ENCODE measurements at regions not wholly inside any gene's neighbourhood (a gene's known extent, or its start where the extent isn't known, plus 50 kb on each side); places are given as distances from the start of the nearest gene placed in this dataset.
"Not testable (repeated sequence)": the region's sequence is repeated elsewhere in the genome, so short reads cannot be mapped to it uniquely, and the experiment has no call there.

DNA sequence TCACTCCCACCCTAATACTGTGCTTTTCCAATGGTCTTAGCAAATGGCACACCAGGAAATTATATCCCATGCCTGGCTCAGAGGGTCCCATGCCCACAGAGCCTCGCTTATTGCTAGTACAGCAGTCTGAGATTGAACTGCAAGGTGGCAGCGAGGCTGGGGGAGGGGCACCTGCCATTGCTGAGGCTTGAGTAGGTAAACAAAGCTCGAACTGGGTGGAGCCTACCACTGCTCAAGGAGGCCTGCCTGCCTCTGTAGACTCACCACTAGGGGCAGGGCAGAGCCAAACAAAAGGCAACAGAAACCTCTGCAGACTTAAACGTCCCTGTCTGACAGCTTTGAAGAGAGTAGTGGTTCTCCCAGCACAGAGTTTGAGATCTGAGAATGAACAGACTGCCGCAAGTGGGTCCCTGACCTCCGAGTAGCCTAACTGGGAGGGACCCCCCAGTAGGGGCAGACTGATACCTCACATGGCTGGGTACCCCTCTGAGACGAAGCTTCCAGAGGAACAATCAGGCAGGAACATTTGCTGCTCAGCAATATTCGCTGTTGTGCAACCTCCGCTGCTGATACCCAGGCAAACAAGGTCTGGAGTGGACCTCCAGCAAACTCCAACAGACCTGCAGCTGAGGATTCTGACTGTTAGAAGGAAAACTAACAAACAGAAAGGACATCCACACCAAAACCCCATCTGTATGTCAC, 150.7 kb upstream of the FOXA2 start:
- DNase-seq (ENCODE audit: low read depth, low spot score) = not testable (repeated sequence)

DNA sequence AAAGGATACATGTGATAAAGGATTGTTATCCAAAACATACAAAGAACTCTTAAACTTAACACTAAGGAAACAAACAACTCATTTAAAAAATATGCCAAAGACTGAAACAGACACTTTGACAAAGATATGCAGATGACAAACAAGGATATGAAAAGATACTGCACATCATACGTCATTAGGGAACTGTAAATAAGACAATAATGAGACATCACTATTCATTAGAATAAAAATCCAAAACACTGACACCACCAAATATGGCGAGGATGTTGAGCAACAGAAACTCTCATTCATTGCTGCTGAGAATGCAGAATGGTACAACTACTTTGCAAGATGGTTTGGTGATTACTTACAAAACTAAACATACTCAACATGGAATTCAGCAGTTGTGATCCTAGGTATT, 156.5 kb upstream of the FOXA2 start:
- no peak for DNase-seq (ENCODE audit: low read depth, low spot score)

DNA sequence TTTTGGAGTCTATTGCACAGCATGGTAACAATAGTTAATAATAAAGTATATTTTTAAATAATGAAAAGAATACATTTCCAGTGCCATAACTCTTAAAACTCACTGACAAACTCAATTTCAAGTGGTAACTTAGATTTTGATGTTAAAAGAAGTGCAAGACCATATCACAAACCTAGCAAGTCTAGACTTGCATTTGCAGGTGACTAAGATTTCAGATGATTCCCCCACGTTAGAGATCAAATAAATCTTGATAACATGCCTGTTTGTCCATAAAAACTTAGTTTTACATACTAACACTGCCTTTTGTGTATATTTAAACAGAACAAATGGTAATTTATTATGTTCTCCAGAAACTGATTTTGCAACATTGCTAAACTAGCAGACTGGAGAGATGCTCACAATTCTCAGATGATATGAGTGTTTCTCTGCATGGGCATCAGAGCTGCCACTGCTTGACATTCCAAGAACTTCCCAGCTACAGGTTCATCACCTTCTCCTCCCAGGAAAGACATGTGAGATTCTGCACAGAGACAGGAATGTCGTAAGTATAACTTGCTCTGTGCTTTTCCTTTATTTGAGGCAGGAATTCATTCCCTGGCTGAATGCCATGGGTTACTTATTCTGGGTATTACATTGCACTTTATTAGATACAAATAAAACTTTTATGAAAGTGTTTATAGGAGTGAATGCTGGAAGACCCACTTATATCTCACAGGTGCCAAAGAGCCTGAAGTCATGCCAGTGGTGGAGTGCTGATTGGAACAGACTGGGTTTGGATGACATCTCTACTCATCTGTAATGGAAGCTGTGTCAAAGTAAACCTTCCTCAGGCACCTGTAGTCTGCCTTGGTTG, 160.2 kb upstream of the FOXA2 start:
- no peak for DNase-seq (ENCODE audit: low read depth, low spot score)

DNA sequence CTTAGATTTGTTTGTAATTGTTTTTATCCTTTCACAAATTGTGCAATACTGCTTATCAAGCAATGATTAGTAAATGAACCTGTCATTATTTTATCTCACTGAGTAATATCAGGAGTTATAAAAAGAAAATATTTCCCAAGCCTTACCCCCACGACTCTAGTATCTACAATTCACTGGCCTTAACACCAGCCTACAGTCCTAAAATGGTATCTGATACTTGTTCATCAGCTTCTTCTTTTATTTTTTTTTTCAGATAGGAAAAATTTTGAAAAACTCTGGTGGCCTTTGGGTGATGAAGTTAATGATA, 160.8 kb upstream of the FOXA2 start:
- DNase-seq (ENCODE audit: low read depth, low spot score) = no peak

DNA sequence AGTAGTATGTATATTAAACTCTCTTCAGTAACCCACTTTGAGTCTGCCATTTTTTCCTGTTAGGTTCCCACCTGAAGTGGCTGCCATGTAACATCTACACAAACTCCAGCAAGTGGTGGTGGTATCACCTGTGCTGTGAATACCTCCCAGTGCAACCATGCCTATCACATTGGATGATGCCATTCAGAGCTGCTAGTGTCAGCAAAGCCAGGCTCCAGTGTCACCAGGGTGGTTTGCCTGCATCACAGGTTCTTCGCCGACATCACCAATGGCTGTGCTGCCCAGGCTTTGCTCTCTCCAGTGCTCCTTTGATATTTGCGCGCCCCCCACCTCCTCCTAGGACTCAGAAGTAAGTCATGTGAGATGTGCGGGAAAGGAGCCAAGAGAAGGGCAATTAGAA, 162.6 kb upstream of the FOXA2 start:
- no peak for DNase-seq (ENCODE audit: low read depth, low spot score)

DNA sequence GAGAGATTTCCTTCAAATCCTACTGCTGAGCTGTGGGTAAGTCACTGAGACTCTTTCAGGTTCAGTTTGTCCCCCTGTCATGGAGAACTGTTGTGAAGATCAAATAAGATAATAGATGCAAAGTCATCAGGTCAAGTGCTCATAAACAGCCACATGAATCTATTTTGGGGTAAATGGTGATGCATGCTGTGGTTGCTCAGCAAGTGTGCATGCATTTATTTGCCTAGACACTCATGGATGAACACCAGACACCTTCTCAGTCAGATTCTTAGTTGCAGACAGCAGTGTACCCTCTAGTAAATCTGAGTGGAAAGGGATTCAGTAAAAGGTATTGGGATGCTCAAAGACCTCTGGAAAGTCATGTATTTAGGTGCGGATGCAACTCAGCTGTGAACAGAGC, 168.0 kb upstream of the FOXA2 start:
- DNase-seq (ENCODE audit: low read depth, low spot score) = no peak

DNA sequence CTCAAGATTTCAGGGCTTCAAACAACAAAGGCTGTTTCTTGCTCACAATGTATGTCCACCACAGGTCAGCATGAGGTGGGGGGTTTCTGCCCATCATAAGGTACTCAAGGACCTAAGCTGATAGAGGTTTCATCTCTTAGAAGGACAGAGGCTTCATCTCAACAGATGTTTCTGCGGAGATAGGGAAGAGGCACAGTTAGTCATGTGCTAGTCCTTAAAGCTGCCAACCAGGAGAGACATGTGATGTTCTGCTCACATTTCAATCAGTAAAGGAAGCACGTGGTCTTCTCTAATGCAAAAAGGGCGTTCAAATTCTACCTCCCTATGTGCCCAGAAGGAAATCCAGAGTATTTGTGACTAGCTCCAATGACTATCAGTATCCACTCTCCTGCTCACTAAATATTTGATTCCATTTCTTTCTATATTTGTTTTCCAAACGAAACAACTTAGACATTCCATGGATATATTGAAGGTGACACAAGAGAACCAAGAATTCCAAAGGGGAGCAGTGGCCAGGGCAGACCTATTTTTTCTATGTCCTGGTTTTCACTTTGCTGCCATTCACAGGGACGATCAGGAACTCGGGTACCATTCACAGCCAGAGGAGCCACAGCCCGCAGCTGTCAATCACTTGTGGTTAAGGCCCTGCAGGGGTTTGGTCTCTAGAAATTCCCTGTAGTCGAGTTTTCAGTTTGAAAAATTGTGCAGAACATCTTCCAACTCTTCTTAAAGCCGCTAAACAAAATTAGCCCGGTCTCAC, 173.2 kb upstream of the FOXA2 start:
- no peak for DNase-seq (ENCODE audit: low read depth, low spot score)

DNA sequence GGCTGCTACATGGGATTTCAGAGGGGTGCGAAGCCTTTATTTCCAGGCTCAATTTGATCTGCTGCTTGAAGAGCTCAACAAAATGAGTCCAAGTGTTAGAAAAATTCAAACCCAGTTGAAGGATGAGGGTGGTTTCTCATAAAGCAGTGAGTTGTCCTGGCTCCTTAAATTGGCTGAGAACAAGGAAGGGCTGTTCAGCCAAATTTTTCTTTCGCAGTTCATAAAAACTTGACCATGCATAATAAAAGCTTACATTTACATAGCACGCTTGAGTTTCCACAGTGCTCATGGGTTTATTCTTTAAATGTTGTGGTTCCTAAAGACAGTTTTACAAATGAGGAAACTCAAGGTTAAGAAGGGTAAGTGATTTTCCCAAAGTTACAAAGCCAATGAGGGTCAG, 174.4 kb upstream of the FOXA2 start:
- DNase-seq (ENCODE audit: low read depth, low spot score) = no peak

DNA sequence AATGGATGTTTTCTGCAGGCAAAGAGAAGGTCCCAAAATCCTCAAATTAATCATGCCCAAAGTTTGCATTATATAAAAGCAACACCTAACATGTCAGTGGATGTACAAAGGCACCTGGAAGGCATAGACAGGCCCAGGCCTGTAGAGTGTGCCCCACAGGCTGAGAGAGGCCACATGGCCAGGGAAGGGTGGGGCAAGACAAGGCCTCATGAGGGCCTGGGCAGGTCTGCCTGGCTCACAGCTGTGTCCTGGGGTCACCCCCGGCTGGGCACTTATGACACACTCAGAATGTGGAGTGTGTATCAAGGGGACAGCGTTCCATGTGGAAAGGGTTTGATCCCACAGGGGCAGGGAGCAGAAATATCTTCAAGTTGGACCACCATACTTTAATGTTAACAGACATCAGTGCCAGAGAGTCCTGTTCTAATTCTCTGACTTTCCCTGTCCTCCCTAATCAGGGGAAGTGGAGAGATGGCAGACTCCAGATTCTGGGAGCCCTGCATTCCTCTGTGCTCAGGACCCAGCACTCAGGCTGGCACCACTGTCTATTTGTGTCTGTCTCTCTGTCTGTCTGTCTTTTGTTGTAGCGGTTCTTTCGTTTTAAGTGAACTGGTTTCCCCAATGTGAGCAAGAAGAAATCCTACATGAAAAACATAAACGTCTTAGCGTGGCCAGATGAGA, 178.3 kb upstream of the FOXA2 start:
- DNase-seq (ENCODE audit: low read depth, low spot score) = no peak

DNA sequence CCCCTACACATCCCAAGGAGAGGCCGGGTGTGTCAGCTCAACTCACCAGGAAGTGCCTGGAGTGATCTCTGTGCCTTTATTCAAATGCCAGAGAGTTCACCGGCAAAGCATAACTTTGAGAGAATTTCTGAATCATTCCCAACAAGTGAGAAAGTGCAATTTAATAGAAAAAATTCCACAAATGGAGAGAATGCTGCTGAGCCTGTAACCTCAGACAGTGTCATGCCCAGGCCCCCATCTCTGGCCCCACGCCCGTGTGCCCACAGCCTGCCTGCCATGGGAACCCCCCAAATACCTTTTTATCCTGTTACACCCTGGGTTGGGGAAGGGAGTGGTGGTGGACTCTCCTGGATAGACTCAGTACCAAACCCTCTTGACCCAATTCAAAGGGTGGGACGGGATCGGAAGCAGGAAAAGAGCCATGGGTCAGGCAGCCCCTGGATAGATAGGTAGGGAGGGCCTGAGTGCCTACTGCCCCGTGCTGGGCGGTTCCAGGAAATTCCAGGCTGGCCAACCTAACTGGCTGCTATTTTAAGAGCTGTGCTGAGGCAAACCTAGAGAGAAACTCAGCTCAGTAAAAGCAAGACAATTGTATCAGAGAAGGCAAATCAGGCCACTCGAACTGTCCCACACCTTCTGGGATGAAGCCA, 179.0 kb upstream of the FOXA2 start:
- no peak for DNase-seq (ENCODE audit: low read depth, low spot score)

DNA sequence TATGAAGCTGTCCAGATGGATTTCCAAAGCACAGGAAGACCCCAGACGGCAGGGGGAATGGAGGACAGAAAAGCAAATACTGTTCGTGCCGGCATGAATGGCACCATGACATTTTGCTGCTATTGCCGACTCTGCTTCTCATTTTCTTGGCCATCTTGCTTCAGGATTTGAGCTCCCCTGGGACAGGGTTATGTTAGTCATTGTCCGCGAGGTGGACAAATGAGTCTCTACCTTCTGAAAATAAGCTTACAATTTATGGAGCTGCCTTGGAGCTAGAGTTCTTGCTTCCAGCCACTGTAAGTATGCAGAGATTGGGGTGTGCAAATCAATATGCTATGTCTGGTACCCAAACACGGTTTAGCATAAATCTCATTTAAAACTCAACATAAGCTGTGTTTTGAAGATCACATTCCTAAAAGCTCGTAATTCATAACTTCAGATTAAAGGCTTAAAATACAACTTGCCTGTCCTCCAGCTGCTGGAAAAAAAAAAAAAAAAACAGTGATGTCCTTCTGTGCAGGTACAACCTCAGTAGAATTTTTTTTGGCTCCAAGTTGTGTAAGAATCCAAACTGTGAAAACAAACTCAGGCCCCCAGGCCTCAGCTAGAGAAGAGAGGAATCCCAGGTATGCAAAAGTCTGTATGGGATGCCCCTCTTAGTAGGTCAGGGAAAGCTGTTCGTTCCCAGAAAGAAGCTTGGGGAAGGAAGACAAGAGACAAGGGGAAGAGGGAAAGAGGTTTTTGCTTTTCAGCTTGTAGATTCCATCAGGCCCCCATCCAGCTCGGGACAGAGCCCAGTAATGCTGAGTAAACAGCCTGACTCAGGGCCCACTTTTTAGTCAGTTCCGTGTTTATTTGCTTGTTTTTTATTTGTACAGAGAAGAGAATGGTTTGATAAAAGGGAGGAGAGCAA, 184.2 kb upstream of the FOXA2 start:
- DNase-seq (ENCODE audit: low read depth, low spot score) = no peak

DNA sequence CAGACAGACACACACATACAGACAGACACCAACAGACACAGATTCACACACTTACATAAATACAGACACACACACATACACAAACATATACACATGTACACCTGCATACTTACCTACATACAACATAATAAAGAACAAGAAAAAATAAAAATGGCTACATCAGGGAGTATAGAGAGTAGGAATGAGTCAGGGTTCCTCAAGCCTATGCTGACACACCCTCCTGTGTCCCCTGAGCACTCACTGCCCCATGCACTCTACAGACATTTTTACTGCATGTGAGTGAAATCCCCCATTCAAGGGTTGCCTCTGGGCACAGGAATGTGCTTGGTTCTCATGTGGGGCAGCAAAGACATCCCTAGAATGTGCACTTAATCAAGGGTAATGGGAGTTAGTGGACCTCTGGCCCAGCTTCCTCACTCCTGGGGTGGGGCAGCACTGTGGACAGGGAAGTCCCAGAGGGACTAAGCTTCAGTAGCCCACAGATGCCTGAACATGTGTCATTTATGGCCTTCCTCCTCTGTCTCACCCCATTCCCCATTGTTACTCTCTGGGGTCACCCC, 185.9 kb upstream of the FOXA2 start:
- no peak for DNase-seq (ENCODE audit: low read depth, low spot score)

DNA sequence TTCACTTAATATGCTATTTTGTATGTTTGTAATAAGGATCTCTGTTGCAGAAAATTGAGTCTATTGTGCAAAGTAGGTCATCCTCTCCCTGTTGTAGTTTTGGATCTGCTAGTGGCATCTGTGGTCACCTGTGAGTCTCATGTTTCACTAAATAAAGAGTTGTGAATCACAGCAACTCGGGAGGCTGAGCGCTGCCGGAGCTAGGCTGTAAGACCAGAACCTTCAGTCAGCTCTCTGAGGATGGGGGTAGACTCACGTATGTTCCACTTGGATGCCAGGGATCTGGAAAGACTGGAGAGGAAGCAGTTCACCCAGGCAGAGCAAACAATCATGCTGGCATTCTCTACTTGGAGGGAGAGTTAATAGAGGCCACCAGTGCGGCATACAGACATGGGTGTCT, 187.3 kb upstream of the FOXA2 start:
- DNase-seq (ENCODE audit: low read depth, low spot score) = no peak

DNA sequence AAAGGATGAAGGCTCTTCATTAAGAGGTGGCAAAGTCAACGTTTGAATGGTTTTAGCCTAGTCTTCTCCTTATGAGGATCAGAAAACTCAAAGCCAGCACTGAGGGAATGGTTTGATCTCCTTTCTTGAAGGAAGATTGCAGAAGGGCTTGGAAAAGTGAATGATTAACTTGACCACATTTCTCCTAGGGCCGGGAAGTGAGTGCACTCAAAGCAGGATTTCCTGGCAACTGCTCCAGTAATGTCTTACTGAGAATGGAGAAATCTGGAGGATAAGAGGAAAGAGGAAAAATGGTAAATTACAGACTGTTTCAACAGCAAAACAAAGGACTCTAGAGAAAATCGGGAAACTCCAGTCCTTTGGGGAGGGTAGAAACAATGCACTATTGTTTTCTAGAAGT, 189.0 kb upstream of the FOXA2 start:
- DNase-seq (ENCODE audit: low read depth, low spot score) = no peak

DNA sequence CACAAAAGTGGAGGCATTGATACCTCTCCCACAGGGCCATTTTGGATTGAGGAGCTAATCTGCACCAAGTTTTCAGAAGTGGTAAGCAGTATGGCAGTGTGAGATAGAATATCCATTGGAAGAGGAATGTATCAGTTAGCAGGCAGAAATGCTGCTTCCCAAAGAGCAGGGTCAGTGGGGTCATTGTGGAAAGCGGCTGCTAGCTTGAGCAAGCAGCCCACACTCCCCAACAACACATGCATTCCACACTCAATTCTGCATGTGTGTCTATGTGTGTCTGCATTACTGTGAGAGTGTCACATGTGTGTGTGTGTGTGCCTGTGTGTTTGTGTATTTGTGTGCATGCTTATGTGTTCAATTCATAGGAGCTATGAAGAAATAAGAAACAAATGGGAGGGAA, 190.9 kb upstream of the FOXA2 start:
- DNase-seq (ENCODE audit: low read depth, low spot score) = no peak

DNA sequence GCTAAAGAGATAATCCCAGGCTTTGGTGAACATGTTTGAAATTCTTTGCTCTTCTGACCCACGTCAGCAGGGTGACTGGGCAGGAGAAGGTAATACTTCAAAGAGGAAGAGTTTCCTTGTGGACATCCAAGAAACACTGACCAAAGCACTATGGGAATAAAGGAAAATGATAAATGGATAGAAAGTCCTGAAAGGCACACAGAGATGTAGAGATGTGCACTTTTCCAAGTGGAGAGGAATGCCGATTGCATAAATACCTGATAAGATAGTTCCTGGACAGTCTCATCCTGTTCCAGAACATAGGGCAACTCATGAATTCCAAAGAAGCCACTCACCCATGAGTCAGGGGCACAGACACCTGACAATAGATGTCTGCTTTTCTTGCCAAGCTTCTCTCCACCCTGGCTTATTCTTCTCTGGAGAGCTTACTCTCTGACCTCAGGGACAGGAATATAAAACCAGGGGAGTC, 191.3 kb upstream of the FOXA2 start:
- DNase-seq (ENCODE audit: low read depth, low spot score) = no peak

DNA sequence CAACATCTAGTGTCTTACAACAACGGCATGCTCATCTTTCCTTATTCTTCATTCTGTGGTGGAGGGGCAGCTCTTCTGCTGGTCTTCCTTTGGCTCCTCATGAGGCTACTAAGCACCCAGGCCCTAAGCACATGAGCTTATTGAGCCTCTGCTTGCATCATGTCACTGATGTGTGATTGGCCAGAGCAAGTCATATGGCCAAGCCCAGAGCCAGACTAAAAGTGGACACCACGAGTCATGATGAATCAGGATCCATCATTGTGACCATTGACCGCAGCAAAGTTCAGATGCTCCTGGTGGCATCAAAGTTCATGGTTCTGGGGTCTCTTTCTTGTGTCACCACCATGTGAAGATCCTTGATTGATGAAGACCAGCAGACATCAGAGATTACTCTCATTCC, 192.0 kb upstream of the FOXA2 start:
- DNase-seq (ENCODE audit: low read depth, low spot score) = no peak

DNA sequence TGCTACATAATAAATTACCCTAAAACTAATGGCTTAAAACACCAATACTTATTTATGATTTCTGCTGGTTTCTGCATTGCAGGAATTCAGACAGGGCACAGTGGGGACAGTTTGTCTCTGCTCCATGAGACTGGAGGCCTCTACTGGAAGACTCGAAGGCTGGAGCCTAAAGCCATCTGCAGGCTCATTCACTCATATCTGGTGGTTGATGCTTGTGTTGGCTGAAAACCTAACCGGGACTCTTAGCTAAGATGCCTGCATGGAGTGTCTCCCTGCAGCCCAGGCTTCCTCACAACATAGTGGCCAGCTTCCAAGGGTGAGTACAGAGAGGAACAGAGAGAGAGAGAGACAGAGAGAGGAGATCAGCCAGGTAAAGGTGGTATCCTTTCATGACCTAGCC, 195.5 kb upstream of the FOXA2 start:
- DNase-seq (ENCODE audit: low read depth, low spot score) = no peak

DNA sequence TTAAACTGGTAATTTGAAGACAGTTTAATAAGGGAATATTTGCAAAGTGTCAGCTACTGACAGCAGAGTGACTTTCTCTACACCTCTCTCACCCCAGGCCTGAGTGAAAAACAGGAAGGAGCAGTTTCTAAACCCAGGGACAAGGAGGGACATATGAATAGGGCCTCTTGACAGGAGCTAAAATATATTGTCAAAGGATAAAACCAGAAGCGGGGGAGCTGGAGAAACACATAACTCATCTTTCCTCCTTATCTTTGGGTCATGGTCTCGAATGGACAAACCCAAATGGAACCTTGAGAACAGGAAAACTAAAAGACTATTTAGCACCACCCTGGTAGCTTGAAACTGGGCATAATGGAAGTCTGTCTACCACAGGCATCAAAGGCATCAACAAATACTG, 197.5 kb upstream of the FOXA2 start:
- DNase-seq (ENCODE audit: low read depth, low spot score) = no peak

DNA sequence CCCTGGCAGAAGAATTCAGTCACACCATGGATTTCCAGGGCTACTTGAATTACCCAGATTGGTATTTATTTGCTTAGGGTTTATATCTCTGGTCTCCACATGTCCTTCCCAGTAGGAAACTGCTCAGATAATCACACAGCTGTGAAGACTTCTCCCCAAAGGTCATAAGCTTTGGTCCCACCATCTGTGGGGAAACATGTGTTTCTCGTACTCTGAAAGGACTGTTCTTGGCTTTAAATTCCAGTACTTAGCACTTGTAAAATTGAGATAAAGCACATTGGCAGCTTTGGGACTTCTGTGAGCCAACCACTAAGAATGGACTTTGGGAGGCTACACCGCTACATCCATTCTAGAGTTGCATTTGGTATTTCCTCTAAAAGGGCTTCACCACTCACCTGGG, 205.3 kb upstream of the FOXA2 start:
- DNase-seq (ENCODE audit: low read depth, low spot score) = no peak

All from astrocyte of the hippocampus (primary cell).